CD4-positive, alpha-beta T cell treated with Interferon gamma for 1 hour (primary cell): ENCODE measurements at regions not wholly inside any gene's neighbourhood (a gene's known extent, or its start where the extent isn't known, plus 50 kb on each side); places are given as distances from the start of the nearest gene placed in this dataset.
"Not testable (repeated sequence)": the region's sequence is repeated elsewhere in the genome, so short reads cannot be mapped to it uniquely, and the experiment has no call there.

ENCODE experiments used
- DNase-seq: peaks from one replicate; pipeline ENCODE4 v3.0.0-alpha.2; 2020

DNA sequence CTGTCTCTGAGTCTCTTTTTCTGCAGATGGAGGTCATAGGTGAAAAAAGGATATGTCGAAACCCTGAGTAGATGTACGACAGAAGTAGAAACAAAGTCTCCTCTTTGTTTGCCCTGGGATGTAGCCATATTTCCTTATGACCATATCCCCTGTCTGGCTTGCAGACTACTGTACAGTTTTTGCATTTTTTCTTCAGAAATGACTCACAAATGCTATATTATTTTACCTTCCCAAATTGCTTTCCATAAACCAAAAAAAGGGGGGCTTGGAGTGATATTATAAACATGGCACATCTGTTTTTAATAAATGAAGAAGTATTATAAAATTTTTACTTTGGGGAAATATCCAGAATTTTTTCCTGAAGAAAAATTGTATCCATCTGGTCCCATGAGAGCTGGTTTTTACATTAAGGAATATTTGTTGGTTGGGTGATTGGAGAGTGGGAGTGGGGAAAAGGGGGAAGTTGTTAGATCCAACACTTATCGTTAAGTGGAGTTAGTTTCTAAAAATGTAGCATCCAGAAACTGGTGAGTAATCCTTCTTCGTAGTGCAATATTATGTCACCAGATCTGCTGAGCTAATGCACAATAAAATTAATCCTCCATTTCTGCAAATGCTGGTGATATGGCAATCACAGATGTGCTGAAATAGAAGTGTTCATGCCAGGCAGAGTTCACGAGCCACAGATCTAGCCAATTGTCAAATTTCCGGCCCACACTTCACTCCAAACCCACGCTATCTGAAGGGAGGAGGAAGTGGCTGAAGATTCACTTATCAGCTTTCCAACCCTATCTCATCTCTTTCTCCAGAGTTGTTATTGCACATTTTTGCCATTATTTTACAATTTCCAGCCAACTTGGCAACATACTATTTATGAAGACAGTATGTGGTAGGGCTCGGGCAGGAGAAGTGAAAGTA lies 313.6 kb upstream of the ATP11B start:
- DNase-seq, result no peak

DNA sequence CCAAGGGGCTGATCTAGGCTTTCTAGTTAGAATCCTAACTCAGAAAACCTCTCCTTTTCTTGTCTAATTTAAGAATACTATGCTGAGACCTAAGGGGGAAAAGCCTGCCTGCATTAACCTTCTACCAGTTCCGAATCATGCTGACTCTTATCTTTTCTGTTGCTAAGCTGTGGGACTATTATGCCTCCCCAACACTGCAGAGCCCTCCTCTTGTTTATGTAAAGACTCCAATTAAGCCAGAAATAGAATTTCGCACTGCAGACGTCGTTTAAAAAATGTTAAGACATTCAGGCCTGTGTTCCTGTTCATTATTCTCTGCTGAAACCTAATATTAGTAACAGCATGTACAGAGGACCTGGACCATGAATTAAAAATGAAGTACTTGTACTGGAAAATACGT lies 310.6 kb upstream of the ATP11B start:
- DNase-seq, result no peak

DNA sequence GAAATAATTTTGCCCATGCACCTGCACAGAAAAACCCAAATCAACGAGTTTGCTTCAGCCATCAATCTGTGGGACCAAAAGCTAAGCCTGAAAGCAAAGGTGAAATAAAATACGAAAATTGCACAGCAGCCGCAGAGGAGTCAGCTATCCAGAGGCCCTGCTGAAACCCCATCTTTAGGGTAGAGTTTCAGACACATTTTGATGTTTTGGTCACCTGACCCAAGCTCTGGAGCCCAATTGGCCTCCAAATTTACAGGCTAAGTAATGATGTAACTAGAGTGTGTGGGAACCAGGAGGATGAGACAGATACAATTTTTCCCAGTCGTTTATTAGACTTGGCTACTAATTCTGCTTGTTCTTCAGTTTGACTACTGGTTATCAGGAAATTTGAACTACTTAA lies 308.6 kb upstream of the ATP11B start:
- DNase-seq, result no peak

- DNase-seq, result no peak
Observed at GRCh38 chr3:182485301-182485700, 308.0 kb upstream of the ATP11B start.

- DNase-seq, result no peak
Observed at GRCh38 chr3:182486463-182486862, 306.8 kb upstream of the ATP11B start.

DNA sequence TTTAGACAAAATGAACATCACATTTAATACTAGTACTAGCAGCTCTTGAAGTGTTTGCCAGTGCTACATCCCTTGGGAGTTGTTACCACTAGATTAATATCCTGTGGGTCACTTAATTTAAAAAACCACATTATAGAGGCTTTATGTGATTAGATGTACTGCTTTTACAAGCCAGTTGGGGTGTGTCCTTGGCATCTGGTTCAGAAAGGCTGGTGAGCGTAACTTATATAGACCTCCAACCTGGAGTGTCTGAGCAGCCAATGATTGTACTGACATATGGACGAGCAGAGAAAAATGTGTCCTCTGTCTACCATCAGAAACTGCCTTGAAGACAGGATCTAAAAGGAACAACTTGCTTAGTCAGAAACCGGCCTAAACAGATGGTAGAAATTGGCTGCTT lies 306.2 kb upstream of the ATP11B start:
- DNase-seq, result no peak

DNA sequence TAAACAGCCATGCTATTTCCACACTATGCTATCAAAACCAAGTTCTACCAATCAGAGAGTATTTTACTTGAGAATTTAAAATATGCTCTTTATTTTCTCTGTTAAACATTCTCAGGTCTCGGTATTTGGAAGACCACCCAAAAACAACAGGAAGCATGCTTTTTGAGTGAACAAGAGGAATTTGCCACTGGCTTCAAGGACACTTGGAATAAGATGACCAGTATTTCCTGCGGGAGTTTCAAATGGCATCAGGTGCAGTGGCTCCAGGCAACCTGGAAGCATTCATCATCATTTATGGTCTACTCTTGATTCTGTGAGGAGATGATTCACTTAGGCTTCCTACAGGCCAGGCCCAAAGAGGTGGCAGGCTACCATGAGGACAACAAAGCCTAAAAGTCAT lies 305.7 kb upstream of the ATP11B start:
- no peak for DNase-seq

GRCh38 chr3:182490596-182491491 lies 302.5 kb upstream of the ATP11B start:
- no peak for DNase-seq

- DNase-seq, result no peak
Observed at GRCh38 chr3:182491577-182491976, 301.7 kb upstream of the ATP11B start.

DNA sequence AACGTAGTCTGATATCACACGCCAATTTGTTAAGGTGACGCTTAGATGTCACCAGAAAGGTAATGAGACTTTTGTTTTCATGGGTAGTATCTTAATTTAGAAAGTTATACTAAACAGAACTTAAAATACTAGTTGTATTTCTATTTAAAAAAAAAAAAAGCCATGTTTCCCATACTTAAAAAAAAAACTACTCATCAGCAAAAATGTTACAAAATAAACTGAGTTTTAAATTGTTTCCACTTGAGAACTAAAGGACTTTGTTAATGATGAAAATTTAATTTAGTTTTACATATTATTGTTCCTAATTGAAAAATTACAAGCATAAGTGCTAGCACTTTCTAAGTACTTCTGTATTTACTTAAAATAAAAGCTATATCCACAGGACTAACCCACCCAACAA lies 300.8 kb upstream of the ATP11B start:
- DNase-seq, result no peak

DNA sequence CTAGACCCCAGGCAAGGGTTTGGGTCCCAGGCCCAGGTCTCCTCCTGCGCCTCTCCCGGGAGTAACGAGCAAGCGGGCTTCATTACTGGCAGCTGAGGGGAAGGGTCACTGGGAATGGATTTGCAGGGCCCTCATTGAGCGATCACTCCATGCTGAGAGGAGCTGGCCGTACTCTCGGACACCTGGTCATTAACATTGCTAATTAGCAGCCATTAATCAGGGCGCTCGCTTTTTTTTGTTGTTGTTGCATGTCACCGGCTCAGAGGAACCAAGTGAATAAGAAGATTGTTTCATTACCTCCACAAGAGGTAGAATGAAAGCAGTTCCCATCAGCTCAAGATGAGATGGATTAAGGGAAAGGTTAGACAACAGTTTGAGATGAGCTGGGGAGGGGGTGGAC lies 293.0 kb upstream of the ATP11B start:
- no peak for DNase-seq

DNA sequence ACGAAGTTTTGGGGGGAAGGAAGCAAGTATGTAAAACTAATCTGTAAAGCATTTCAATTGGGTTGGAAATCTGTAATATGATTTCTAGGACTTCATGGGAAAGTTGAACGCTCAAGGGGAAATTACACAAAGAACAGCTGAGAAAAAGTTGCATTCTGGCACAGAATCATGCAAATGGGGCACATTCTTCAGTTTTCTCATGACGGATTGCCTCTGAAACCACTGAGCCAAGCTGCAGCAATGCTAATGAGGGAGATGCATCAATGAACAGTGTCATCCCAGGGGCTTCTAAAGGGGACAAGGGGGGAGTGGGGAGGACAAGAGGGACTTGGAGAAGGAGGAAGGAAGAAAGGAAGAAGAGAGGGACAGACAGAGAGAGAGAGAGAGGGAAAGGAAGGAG lies 291.4 kb upstream of the ATP11B start:
- no peak for DNase-seq

- no peak for DNase-seq
Observed at GRCh38 chr3:182503401-182503800, 289.9 kb upstream of the ATP11B start.

GRCh38 chr3:182508919-182509711 lies 284.2 kb upstream of the ATP11B start:
- DNase-seq, result no peak

- DNase-seq, result no peak
Observed at GRCh38 chr3:182509844-182510460, 283.4 kb upstream of the ATP11B start.

DNA sequence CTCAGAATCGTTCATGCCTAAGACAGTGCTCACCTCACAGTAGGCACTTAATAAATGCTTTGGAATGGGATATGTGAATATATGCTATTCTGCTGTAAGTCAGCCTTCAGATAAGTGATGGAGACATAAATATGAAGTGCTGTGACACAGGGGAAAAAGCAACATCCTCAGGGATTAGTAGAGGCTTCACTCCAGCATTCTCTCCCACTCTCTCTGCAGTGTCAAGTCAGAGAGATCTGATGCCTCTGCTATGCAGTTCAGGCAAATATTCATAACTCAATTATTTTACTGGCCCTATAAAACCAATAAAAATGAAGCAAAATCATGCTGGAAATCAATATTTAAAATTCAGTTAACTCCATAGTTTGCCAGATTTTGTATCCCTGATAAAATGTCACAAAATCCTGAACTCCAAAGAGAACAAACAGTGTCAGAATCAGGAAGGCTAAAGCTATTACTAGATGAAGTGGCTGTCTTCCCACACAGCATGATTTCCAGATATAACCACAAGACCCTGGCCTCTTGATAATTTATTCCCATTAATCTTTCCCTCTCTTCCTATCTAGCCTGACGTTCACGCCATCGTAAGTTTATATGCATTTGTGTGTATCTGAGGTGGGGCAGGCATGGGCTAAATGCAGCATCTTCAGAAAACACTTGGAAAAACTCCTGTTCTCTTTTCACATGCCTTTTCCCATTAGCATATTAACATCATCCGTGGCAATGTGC lies 278.9 kb upstream of the ATP11B start:
- DNase-seq, result no peak

- DNase-seq, result no peak
Observed at GRCh38 chr3:182516597-182517336, 276.5 kb upstream of the ATP11B start.

- no peak for DNase-seq
Observed at GRCh38 chr3:182519569-182519968, 273.7 kb upstream of the ATP11B start.

- no peak for DNase-seq
Observed at GRCh38 chr3:182521339-182521738, 272.0 kb upstream of the ATP11B start.

DNA sequence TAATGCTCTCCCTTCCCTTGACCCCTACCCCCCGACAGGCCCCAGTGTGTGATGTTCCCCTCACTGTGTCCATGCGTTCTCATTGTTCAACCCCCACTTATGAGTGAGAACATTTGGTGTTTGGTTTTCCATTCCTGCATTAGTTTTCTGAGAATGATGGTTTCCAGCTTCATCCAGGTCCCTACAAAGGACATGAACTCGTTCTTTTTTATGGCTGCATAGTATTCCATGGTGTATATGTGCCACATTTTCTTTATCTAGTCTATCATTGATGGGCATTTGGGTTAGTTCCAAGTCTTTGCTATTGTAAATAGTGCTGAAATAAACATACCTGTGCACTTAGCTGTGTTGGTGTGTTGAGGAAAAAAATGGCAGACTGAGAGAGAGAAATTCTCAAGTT lies 269.9 kb upstream of the ATP11B start:
- DNase-seq, result not testable (repeated sequence)

DNA sequence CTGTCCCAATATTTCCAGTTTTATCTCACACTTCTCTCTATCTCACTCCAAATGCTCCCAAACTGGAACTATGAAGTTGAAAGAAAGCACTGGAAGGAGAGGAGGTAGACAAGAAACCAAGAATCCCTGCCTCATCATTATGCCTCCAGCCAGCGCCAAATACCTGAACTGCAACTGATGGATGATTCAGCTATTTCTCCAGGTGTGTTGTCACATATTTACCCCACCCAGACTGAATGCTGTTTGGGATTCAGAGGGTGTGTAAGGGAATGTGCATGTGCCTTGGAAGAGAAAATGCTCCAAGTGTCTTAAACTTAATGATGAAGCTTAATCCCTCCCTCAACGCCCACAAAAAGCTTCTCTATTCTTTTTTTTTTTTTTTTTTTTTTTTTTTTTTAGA lies 269.5 kb upstream of the ATP11B start:
- no peak for DNase-seq
